HG03460 (cell line): ENCODE measurements at regions not wholly inside any gene's neighbourhood (a gene's known extent, or its start where the extent isn't known, plus 50 kb on each side); places are given as distances from the start of the nearest gene placed in this dataset.
"Not testable (repeated sequence)": the region's sequence is repeated elsewhere in the genome, so short reads cannot be mapped to it uniquely, and the experiment has no call there.

ENCODE experiments used
- ATAC-seq: cut with Tn5 transposase; IDR thresholded peaks from one replicate; pipeline ENCODE4 v1.9.1; 2021; ENCODE audit not compliant: unreplicated experiment

- no peak for ATAC-seq
Observed at GRCh38 chrX:46235778-46236177, 309.4 kb downstream of the ZNF674 start.

DNA sequence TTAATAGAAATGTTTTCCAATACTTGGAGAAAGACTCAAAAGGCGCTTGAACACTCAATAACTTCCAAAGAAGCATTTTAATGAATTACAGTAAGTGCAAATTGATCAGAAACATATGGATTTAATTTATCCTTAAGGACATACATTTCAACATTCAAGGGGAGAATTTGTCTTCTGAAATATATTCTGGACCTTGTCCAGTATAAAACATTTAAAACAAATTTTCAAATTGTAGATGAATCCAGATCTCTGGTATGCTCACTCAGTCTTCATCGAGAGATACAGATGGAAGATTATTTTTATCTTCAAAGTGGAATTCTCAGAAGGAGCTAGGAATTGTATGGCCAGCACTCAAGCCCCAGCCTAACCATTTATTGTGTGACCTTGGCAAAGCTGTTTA, 310.4 kb downstream of the ZNF674 start:
- ATAC-seq, result no peak

- no peak for ATAC-seq
Observed at GRCh38 chrX:46228389-46228788, 316.8 kb downstream of the ZNF674 start.

GRCh38 chrX:46226422-46226821, 318.8 kb downstream of the ZNF674 start:
- no peak for ATAC-seq

- ATAC-seq, result not testable (repeated sequence)
Observed at GRCh38 chrX:46223499-46223898, 321.7 kb downstream of the ZNF674 start.

GRCh38 chrX:46220822-46221221, 324.4 kb downstream of the ZNF674 start:
- no peak for ATAC-seq

DNA sequence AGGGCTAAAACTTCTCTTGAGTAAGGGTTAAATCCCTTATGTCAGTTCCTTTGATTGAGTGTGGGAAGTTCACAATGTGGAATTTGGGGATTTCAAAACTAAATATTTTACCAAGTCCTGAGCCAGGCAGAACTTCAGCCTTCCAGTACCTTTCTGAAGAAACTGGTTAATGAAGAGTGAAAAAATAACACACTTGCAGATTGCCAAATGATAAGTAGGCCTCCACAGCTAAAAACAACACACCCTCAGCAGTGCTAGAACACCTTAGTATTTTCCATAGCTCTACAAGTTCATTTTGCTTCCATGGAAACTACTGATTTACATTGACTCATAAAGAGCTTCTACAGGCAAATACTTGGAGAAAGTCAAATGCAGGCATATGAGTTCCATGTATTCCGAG, 326.8 kb downstream of the ZNF674 start:
- ATAC-seq, result no peak

GRCh38 chrX:46216406-46216805, 328.8 kb downstream of the ZNF674 start:
- ATAC-seq, result no peak

DNA sequence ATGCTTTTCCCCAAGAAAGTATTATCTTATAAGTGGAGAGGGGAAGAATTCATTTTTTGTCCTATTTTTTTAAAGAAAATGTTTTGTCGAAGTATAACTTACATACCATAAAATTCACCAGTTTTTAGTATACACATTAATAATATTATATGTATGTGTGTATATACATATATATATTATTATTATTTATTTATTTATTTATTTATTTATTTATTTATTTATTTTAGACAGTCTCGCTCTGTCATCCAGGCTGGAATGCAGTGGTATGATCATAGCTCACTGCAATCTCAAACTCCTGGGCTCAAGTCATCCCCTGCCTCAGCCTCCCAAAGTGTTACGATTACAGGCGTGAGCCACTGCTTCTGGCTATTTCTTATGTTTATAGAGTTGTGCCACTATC, 334.1 kb downstream of the ZNF674 start:
- ATAC-seq, result no peak

GRCh38 chrX:46209768-46210167, 335.5 kb downstream of the ZNF674 start:
- no peak for ATAC-seq

DNA sequence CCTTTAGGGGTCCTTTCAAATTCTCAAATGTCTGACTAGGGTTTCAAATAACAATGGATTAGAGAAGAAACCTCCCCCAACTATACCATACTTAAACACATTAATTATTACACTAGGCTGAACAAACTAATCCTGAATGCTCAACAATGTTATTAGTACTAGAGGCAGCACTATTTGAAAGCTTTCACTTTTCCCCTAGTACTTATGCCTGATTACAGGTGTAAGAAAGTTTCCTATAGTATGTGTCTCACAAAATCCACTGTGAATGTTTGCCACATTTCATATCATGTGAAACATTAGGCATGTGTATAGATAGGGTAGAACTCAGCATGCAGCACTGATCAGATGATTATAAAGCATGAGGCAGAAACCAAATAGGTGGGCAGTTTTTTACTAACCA, 336.2 kb downstream of the ZNF674 start:
- ATAC-seq, result no peak

DNA sequence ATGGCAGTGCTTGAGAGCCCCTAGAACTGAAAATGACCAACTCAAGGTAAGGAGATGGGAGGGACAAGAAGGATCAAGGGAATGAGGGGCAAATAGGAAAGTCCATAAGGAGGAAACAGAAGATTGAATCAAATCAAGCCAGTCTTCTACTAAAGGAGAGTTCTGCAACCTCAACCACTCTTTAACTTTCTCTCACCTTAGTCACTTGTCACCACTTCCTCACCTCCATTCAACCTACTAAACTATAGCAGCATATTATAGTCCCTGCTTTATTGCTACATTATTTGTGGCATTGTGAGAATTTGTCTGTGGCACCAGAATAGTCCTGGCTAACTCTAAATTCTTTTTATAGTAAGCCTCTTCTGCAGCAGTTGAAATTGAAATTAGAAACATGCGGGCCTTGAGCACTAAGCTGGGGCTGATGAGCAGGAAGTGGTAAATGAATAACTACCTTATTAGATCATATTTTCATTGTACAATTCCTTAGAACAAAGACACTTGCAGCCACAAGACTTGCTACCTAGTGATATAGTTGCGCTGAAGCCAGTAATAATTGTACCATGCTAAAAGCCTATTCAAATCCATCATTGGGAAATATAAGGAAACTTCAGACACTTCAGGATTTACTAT, 336.9 kb downstream of the ZNF674 start:
- peak; percentile 70 for ATAC-seq

- no peak for ATAC-seq
Observed at GRCh38 chrX:46204721-46205422, 340.3 kb downstream of the ZNF674 start.

DNA sequence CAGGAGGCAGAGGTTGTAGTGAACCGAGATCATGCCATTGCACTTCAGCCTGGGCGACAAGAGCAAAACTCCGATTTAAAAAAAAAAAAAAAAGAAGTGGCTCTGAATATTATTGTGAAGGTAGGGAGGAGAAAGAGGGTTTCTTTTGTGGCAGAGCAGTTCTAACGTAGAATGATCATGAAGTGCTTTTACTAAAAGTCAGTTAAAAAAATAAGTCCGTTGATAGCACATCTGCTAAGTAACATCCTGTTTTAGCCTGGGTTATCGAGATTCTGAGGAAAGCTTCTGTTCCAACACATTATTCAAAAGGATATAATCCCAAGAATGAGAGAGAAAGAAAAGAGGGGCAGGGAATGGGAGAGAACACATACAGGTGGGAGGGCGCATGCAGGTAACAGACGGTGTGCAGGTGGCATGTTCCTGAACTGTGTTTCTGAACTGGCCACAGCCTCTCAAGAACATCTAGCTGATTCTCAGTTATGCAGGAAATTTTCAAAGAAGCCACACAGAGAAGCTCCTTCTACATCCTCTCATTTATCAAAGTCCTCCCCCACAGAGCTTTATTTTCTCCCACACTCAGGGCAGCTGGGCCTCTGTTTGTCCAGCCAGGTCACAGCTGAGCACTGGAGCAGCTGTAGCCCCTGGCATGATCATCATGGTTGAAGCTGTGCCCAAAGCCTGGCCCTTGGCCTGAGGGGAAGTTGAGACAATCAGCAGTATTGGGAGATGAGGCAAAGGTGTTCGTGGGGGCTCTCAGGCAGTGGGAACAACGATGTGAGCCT, 342.3 kb downstream of the ZNF674 start:
- ATAC-seq, result no peak

- ATAC-seq, result no peak
Observed at GRCh38 chrX:46200413-46200812, 344.8 kb downstream of the ZNF674 start.

DNA sequence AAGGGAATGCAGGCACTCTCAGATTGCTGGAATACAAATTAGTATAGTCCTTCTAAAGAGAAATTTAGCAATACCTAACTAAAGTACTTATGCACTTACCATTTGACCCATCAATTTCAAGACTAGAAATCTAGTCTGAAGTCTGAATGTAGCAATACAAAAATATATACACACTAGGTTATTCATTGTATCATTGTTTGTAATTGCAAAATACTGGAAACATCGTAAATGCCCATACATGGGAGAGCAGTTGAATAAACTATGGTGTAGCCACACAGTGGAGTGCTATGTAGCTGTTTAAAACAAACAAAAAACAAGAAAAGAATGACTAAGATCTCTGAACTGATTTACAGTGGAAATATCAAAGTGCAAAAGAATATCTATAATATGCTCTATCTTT, 346.4 kb downstream of the ZNF674 start:
- no peak for ATAC-seq

DNA sequence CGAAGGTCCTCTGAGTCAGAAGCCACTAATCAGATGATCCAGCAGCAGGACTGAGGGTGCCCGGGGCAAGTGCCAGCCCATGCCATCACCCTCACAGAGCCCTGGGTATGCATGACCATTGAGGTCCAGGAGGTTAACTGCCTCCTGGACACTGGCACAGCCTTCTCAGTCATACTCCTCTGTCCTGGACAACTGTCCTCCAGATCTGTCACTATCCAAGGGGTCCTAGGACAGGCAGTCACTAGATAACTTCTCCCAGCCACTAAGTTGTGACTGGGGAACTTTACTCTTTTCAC, 358.5 kb downstream of the ZNF674 start:
- ATAC-seq, result not testable (repeated sequence)

- no peak for ATAC-seq
Observed at GRCh38 chrX:46185923-46186810, 359.1 kb downstream of the ZNF674 start.

DNA sequence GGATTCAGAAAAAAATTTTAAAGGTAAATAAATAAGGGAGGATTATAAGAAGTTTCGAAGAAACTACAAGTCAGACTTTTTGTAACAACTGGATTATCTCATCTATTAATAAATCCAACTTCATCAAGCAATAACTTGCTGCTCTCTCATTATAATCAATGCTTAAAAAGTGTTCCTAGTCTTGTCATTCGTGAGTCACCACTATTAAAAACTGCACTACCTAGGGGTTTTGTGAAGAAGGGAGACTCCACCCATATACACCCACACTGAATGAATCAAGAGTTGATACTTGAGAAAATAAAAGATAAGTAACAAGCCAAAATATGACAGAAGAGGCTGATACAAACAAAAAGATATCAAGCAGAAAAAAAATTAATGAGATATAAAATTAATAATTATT, 360.5 kb downstream of the ZNF674 start:
- ATAC-seq, result no peak

- ATAC-seq, result peak; percentile 95
Observed at GRCh38 chrX:46180258-46180687, 364.9 kb downstream of the ZNF674 start.

- no peak for ATAC-seq
Observed at GRCh38 chrX:46179748-46180147, 365.5 kb downstream of the ZNF674 start.
